C4-2B (cell line): ENCODE measurements at regions not wholly inside any gene's neighbourhood (a gene's known extent, or its start where the extent isn't known, plus 50 kb on each side); places are given as distances from the start of the nearest gene placed in this dataset.

Experiments used
- CTCF ChIP-seq: fragments of 450-650 bp; conservative IDR thresholded peaks from 2 replicates; pipeline ENCODE4 v1.5.1; 2017; ENCODE audit warnings: mild to moderate bottlenecking
- ZFX ChIP-seq: fragments of 450-650 bp; IDR thresholded peaks from 2 replicates; pipeline ENCODE4 v1.6.1; 2017

GRCh38 chr16:6828690-6829089 lies 504.0 kb upstream of the RBFOX1 start:
- TF ChIP-seq CTCF (no peak), ZFX (no peak)
